Lower leg skin (tissue), 3 donors: ENCODE measurements at regions not wholly inside any gene's neighbourhood (a gene's known extent, or its start where the extent isn't known, plus 50 kb on each side); places are given as distances from the start of the nearest gene placed in this dataset.

Experiments
- POLR2A ChIP-seq, 2 donors: fragments of 450-650 bp; IDR thresholded peaks; one replicate each; pipeline ENCODE4 v1.6.1; 2016 to 2017; ENCODE audit warnings: antibody characterized with exemption in 2 of 2, mild to moderate bottlenecking in 1 of 2, moderate library complexity in 1 of 2
- TF ChIP-seq, protein P1 (sequence below), 3 donors: fragments of 450-650 bp; IDR thresholded peaks; one replicate each; pipeline ENCODE4 v1.5.1; 2016; ENCODE audit warnings: antibody characterized with exemption in 3 of 3, mild to moderate bottlenecking in 3 of 3, moderate library complexity in 2 of 3

DNA sequence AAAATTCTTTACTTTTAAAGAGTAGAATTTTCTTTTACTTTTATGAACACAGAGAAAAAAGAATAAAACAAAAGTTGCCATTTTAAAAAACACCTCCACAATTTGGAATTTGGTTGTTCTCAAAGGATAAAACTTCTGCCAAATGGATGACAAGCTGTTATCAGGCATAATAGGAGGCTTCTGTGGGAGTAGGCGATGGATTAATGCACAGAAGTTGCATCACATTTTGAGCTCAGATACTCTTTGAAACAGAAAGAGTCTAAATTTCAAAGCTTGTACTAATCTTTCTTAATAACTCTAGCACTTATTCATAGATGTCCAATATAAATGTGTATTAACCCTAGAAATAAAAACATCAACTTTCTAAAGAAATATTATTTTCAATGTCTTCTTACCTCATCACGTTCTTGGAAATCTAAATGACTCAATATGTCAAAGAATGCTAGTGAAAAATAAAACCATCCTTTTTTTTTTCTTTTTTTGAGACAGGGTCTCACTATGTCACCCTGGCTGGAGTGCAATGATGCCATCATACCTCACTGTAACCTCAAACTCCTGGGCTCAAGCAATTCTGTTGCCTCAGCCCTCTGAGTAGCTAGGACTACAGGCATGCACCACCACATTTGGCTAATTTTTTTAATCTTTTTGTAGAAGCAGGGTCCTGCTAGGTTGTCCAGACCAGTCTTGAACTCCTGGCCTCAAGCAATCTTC is 112.8 kb upstream of the USP25 start:
- TF ChIP-seq, protein P1, sequence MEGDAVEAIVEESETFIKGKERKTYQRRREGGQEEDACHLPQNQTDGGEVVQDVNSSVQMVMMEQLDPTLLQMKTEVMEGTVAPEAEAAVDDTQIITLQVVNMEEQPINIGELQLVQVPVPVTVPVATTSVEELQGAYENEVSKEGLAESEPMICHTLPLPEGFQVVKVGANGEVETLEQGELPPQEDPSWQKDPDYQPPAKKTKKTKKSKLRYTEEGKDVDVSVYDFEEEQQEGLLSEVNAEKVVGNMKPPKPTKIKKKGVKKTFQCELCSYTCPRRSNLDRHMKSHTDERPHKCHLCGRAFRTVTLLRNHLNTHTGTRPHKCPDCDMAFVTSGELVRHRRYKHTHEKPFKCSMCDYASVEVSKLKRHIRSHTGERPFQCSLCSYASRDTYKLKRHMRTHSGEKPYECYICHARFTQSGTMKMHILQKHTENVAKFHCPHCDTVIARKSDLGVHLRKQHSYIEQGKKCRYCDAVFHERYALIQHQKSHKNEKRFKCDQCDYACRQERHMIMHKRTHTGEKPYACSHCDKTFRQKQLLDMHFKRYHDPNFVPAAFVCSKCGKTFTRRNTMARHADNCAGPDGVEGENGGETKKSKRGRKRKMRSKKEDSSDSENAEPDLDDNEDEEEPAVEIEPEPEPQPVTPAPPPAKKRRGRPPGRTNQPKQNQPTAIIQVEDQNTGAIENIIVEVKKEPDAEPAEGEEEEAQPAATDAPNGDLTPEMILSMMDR (IDR thresholded peaks at IDR 0.05), result no peak
- no peak for TF ChIP-seq POLR2A (IDR thresholded peaks at IDR 0.05)
